Posterior cingulate gyrus (tissue), 11 donors: ENCODE measurements at regions not wholly inside any gene's neighbourhood (a gene's known extent, or its start where the extent isn't known, plus 50 kb on each side); places are given as distances from the start of the nearest gene placed in this dataset.

Experiments used
- DNase-seq, 10 donors: peaks; one replicate each; pipeline versions ENCODE4 v3.0.0 to v3.0.0-alpha.2; 2020 to 2021; ENCODE audit warnings: mixed read lengths in 3 of 10
- intact Hi-C: fragments of 100-400 bp; cut with DNase I; formaldehyde crosslinking; loops from one replicate; pipeline ENCODE4 v1.15.1; 2023

GRCh38 chr20:48202334-48203113, 417.2 kb upstream of the SULF2 start:
- intact Hi-C loops, result no loop called here
- peak in 3 of 10 donors; percentile 40 to 55 (median 47) for DNase-seq

GRCh38 chr20:48201885-48202284, 416.6 kb upstream of the SULF2 start:
- intact Hi-C loops, result no loop called here
- DNase-seq, result peak in 3 of 10 donors; percentile 32 to 71 (median 65)

DNA sequence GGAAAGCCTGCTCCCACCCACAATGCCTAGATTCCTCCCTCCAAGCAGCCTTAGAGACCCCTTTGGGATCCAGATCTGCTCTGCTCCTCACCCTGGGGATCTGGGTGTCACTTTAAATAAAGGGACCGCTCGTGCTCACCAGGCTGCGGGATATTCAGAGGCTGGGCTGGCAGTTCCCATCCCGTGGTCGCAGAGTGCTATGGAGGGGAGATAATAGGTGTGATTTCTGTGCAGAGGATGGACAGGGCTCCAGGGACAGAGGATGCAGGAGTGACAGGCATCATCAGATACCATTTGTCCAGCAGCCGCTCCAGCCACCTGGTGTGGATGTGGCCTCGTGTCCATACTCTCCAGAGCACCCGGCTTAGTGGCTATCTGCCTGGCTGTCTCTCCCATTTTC, 415.9 kb upstream of the SULF2 start:
- intact Hi-C loops, result no loop called here
- peak in 2 of 10 donors; percentile 40 to 43 for DNase-seq

- DNase-seq, result peak in 2 of 10 donors; percentile 17 to 39
- intact Hi-C loops, result no loop called here
Observed at GRCh38 chr20:48198929-48199451, 413.7 kb upstream of the SULF2 start.

DNA sequence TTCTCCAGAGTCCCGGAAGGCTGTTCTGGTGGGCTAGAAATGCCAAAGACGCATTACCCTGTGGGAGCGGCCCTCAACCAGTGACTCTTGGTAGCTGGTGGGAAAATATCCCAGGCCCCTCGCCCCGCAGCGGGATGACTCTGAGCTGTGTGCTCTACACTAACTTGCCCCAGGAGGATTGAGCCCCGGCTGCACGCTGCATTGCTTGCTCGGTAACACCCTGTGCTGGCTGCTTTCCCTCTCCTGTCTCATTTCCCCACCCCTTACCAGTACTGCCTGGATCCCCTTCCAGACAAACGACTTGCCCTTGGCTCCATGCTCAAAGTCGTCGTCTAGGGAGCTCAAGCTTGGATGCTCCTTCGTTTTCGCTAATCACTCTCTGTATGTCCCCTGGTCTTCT, 411.8 kb upstream of the SULF2 start:
- intact Hi-C loops, result no loop called here
- DNase-seq, result peak in 2 of 10 donors; percentile 12 to 54

- DNase-seq, result peak in 2 of 10 donors; percentile 43 to 49
- intact Hi-C loops, result no loop called here
Observed at GRCh38 chr20:48196486-48196885, 411.2 kb upstream of the SULF2 start.

DNA sequence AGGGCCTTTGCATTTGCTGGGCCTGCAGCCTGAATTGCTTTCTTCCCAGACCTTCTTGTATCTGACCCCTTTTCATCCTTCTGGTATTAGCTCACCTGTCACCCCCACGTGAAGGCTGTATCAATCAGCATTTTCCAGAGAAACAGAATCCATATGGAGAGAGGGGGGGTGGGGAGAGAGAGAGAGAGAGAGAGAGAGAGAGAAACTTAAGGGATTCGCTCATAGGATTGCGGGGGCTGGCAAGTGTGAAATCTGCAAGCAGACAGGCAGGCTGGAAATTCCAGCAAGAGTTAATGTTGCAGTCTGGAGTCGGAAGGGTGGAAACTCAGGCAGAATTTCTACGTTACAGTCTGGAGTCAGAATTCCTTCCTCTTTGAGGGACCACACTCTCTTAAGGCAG, 410.7 kb upstream of the SULF2 start:
- DNase-seq, result peak in 2 of 10 donors; percentile 65 to 73
- intact Hi-C loops, result no loop called here

- intact Hi-C loops, result no loop called here
- peak in 2 of 10 donors; percentile 60 to 67 for DNase-seq
Observed at GRCh38 chr20:48195121-48195870, 410.0 kb upstream of the SULF2 start.

DNA sequence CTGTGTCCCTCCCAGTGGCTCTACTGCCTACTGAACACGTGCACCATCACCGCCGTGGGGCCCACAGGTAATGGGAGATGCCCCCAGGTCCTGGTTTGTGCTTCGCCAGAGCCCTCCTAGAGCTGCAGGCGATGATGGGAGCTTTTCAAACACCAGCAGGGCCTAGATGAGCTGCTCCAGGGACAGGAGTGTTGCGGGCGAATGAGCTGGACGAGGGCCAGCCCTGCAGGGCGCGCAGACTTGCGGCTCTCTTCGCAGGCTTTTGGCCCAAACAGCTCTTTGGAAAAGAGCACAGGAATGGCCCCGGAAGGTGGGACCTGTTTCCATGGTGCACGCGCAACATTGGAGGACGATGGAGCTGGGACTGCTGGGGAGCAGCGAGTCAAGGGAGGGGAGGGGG, 409.3 kb upstream of the SULF2 start:
- intact Hi-C loops, result no loop called here
- DNase-seq, result peak in 2 of 10 donors; percentile 57 to 68

DNA sequence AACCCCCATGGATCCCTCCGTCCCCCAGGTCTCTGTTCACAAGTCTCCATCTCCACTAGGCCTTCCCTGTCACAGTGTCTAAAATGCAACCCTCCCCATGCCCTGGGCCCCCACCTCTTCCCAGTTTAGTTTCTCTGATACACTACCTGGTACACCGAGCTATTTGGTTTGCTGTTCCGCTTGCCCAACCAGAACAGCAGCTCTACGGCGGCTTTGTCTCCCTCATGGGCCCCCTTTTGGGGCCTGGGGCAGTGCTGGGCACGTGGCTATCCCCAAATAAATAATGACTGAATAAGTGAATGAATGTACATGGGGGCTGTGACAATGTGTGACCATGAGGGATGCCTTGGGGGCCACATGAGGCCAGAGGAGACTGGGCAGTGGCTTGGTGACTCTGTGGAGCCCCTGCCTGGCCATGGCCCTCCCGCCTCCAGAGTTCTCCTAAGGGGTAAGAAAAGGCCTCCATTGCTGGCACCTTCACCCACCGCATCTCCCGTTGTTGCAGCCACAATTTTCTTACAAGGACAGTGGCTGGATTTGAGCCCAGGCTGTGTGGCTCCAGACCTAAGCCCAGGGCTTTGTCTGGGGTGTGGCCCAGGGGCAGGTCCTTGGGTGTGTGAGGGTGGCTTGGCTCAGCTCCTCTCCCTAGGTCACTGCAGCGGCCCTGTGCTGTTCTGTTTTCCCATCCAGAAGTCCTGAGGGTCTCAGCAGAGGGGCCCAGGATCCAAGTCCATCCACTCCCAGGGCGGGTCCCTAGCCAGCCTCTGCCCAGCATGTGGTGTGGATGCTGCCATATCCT, 408.5 kb upstream of the SULF2 start:
- intact Hi-C loops, result no loop called here
- DNase-seq, result peak in 2 of 10 donors; percentile 40 to 52

GRCh38 chr20:48192109-48192508, 406.8 kb upstream of the SULF2 start:
- intact Hi-C loops, result no loop called here
- DNase-seq, result peak in 2 of 10 donors; percentile 9 to 26

DNA sequence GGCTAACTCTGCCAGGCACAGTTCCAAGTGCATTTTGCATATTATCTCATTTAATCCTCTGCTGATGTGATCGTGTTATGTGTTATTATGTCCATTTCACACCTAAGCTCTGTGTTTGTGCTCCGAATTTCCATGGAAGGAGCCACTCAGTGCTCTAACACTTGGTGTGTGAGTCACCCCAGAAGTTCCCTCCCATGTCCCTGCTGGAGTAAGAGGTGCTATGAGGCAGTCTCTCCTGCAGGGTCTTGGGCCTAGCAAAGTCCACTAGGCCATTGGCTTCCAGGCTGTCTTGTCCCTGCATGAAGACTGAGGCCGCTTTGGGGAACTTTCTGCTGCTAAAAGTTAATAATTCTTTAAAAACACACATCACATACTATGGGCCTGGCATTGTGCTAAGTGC, 405.9 kb upstream of the SULF2 start:
- intact Hi-C loops, result no loop called here
- DNase-seq, result peak in 2 of 10 donors; percentile 10 to 32

GRCh38 chr20:48190757-48191156, 405.5 kb upstream of the SULF2 start:
- intact Hi-C loops, result no loop called here
- peak in 1 of 10 donors; percentile 29 for DNase-seq

DNA sequence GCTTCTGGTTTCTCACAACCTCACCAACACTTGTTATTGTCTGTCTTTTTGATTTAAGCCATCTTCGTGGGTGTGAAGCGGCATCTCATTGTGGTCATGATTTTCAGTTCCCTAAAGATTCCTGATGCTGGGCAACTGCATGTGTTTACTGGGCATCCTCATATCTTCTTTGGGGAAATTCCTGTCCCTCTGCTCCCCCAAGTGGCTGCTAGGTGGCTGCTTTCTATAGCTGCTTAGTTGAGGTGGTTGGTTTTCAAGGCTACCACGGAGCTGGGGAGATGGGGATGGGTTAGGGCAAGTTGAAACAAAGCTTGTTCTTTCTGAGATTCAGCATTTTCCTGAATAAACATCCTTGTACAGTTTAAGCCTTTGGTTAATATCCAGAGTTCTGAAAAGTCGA, 403.9 kb upstream of the SULF2 start:
- peak in 2 of 10 donors; percentile 15 to 30 for DNase-seq

DNA sequence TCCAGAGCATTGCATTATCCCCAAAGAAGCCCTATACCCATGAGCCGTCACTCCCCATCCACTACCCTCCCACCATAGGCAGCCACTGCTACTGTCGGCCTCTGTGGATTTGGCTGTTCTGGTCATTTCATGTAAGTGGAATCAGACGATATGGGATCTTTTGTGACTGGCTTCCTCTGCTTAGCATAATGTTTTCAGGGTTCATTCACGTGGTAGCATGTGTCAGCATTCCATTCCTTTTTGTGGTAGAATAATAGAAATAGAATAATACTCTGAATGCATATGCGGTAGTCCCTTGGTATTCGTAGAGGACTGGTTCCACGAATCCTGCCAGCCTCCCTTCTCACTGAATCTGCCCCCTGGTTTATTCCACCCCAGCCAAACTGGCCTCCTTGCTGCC, 402.6 kb upstream of the SULF2 start:
- intact Hi-C loops, result no loop called here
- DNase-seq, result peak in 2 of 10 donors; percentile 4 to 33

More for the DNA sequence above, 403.9 kb upstream of the SULF2 start:
- intact Hi-C loops, result no loop called here

DNA sequence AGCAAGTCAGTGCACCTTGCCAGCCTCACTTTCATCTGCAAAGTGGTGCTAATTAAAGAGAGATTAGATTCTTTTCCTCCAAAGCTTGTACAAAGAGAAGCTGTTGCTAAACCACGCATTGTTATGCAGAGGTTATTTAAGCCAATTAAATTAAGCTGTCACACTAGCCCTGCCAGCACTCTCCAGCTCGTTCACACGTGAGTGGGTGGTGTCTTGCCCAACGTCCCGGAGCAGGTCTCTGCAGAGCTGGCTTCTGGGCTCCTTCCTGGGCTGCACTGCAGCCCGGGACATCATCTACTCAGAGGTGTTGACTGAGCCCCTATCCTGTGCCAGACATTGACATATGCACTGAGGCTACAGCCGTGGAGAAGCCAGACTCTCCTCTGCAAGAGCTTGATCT, 401.6 kb upstream of the SULF2 start:
- intact Hi-C loops, result no loop called here
- DNase-seq, result peak in 2 of 10 donors; percentile 70 to 71

- DNase-seq, result peak in 1 of 10 donors; percentile 7
- intact Hi-C loops, result no loop called here
Observed at GRCh38 chr20:48186447-48186846, 401.2 kb upstream of the SULF2 start.

GRCh38 chr20:48184229-48184628, 398.9 kb upstream of the SULF2 start:
- intact Hi-C loops, result no loop called here
- peak in 1 of 10 donors; percentile 21 for DNase-seq

- DNase-seq, result no peak
- intact Hi-C loops, result no loop called here
Observed at GRCh38 chr20:48181261-48181935, 396.1 kb upstream of the SULF2 start.

GRCh38 chr20:48180618-48181017, 395.3 kb upstream of the SULF2 start:
- intact Hi-C loops, result no loop called here
- peak in 4 of 10 donors; percentile 29 to 90 (median 53) for DNase-seq
